ENCODE measurements at regions not wholly inside any gene's neighbourhood (a gene's known extent, or its start where the extent isn't known, plus 50 kb on each side); places are given as distances from the start of the nearest gene placed in this dataset.

DNA sequence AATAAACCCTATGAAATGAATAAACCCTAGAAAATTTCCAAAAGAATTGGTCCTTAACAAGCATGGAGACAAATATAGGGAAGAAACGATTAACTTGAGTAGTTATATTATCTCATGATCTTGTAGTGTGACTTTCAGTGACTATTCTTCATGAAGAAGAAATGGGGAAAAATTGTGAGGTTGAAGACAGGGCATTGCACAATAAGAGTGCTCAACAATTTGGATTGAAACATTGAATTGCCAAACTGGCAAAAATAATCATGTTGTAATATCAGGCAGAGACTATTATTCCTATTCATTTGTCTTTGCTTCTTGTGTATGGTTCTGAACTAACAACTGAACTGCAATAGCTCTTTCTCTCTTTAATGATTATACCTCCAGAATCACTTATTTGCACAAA is 605.1 kb downstream of the PCDH7 start (continued):
- TF ChIP-seq, protein P1, sequence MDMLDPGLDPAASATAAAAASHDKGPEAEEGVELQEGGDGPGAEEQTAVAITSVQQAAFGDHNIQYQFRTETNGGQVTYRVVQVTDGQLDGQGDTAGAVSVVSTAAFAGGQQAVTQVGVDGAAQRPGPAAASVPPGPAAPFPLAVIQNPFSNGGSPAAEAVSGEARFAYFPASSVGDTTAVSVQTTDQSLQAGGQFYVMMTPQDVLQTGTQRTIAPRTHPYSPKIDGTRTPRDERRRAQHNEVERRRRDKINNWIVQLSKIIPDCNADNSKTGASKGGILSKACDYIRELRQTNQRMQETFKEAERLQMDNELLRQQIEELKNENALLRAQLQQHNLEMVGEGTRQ (IDR thresholded peaks at IDR 0.05; ENCODE audit: low read length), result no peak
- TF ChIP-seq, protein P2, sequence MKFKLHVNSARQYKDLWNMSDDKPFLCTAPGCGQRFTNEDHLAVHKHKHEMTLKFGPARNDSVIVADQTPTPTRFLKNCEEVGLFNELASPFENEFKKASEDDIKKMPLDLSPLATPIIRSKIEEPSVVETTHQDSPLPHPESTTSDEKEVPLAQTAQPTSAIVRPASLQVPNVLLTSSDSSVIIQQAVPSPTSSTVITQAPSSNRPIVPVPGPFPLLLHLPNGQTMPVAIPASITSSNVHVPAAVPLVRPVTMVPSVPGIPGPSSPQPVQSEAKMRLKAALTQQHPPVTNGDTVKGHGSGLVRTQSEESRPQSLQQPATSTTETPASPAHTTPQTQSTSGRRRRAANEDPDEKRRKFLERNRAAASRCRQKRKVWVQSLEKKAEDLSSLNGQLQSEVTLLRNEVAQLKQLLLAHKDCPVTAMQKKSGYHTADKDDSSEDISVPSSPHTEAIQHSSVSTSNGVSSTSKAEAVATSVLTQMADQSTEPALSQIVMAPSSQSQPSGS (IDR thresholded peaks at IDR 0.05; ENCODE audit: low read length), result no peak
- TF ChIP-seq GABPA (IDR thresholded peaks at IDR 0.05; ENCODE audit: borderline replicate concordance, insufficient read depth, low read length), result no peak
- TF ChIP-seq SRF (IDR thresholded peaks at IDR 0.05; ENCODE audit: low read depth, low read length), result no peak
- no peak for TF ChIP-seq CBX5 (IDR thresholded peaks at IDR 0.05; ENCODE audit: low read depth, low read length)
